Osteocyte (in vitro differentiated cells): ENCODE measurements at regions not wholly inside any gene's neighbourhood (a gene's known extent, or its start where the extent isn't known, plus 50 kb on each side); places are given as distances from the start of the nearest gene placed in this dataset.
"Not testable (repeated sequence)": the region's sequence is repeated elsewhere in the genome, so short reads cannot be mapped to it uniquely, and the experiment has no call there.

Experiments
- DNase-seq: peaks from one replicate; pipeline ENCODE4 v3.0.0; 2021; ENCODE audit warnings: mixed read lengths; ENCODE audit not compliant: unreplicated experiment; ENCODE audit errors: extremely low spot score
- H3K27ac Mint-ChIP-seq: one replicate; pipeline ENCODE4 v1.8.0; 2021; ENCODE audit warnings: mild to moderate bottlenecking, mixed read lengths; ENCODE audit not compliant: unreplicated experiment
- H3K27me3 Mint-ChIP-seq: one replicate; pipeline ENCODE4 v1.8.0; 2021; ENCODE audit warnings: mixed read lengths; ENCODE audit not compliant: unreplicated experiment
- H3K36me3 Mint-ChIP-seq: one replicate; pipeline ENCODE4 v1.8.0; 2021; ENCODE audit warnings: mixed read lengths; ENCODE audit not compliant: unreplicated experiment
- H3K4me1 Mint-ChIP-seq: one replicate; pipeline ENCODE4 v1.8.0; 2021; ENCODE audit warnings: mixed read lengths; ENCODE audit not compliant: unreplicated experiment
- H3K4me3 Mint-ChIP-seq: one replicate; pipeline ENCODE4 v1.8.0; 2021; ENCODE audit warnings: mild to moderate bottlenecking, moderate library complexity, mixed read lengths; ENCODE audit not compliant: unreplicated experiment
- H3K9me3 Mint-ChIP-seq: one replicate; pipeline ENCODE4 v1.8.0; 2021; ENCODE audit warnings: mixed read lengths; ENCODE audit not compliant: unreplicated experiment
- CTCF ChIP-seq: fragments of 200-600 bp; sonication (generic); IDR thresholded peaks from 2 replicates; pipeline ENCODE4 v1.5.0; 2021; ENCODE audit warnings: antibody characterized with exemption, mild to moderate bottlenecking, moderate library complexity

GRCh38 chr20:47432834-47433210, 68.9 kb upstream of the NCOA3 start:
- TF ChIP-seq CTCF: no peak
- H3K4me3 Mint-ChIP-seq: no peak overlapping the region
- no peaks in the 10 kb centered on the region for H3K9me3 Mint-ChIP-seq
- no peak overlapping the region for H3K27ac Mint-ChIP-seq
- H3K36me3 Mint-ChIP-seq: peaks cover under 1% of the 10 kb centered on the region
- DNase-seq: no peak
- no peaks in the 10 kb centered on the region for H3K27me3 Mint-ChIP-seq
- no peaks in the 10 kb centered on the region for H3K4me1 Mint-ChIP-seq

GRCh38 chr20:47434128-47434779, 67.4 kb upstream of the NCOA3 start:
- H3K27me3 Mint-ChIP-seq, H3K4me1 Mint-ChIP-seq, DNase-seq, H3K4me3 Mint-ChIP-seq, H3K27ac Mint-ChIP-seq, H3K36me3 Mint-ChIP-seq, H3K9me3 Mint-ChIP-seq: not testable (repeated sequence)

- TF ChIP-seq CTCF: no peak
- Mint-ChIP-seq H3K4me1 (peaks cover 4% of the 10 kb centered on the region), H3K27ac (no peak overlapping the region), H3K27me3 (no peaks in the 10 kb centered on the region), H3K4me3 (no peak overlapping the region), H3K36me3 (no peaks in the 10 kb centered on the region), H3K9me3 (no peaks in the 10 kb centered on the region)
- no peak for DNase-seq
These were observed 63.0 kb upstream of the NCOA3 start for GRCh38 chr20:47438464-47439381.

GRCh38 chr20:47440857-47441773, 60.6 kb upstream of the NCOA3 start:
- Mint-ChIP-seq H3K4me3 (no peak overlapping the region), H3K9me3 (no peaks in the 10 kb centered on the region), H3K4me1 (peaks cover 4% of the 10 kb centered on the region), H3K27ac (no peak overlapping the region), H3K36me3 (no peaks in the 10 kb centered on the region), H3K27me3 (no peaks in the 10 kb centered on the region)
- no peak for TF ChIP-seq CTCF
- no peak for DNase-seq

GRCh38 chr20:47441774-47442150, 59.9 kb upstream of the NCOA3 start:
- no peak for DNase-seq
- no peak for TF ChIP-seq CTCF
- no peaks in the 10 kb centered on the region for H3K9me3 Mint-ChIP-seq
- H3K4me3 Mint-ChIP-seq: no peak overlapping the region
- no peak overlapping the region for H3K27ac Mint-ChIP-seq
- H3K4me1 Mint-ChIP-seq: peaks cover 4% of the 10 kb centered on the region
- H3K27me3 Mint-ChIP-seq: no peaks in the 10 kb centered on the region
- no peaks in the 10 kb centered on the region for H3K36me3 Mint-ChIP-seq

GRCh38 chr20:47443060-47443459, 58.6 kb upstream of the NCOA3 start:
- not testable (repeated sequence) for H3K9me3 Mint-ChIP-seq, H3K4me1 Mint-ChIP-seq, H3K4me3 Mint-ChIP-seq, H3K27me3 Mint-ChIP-seq, DNase-seq, H3K36me3 Mint-ChIP-seq, H3K27ac Mint-ChIP-seq
